GM12878 (cell line): ENCODE measurements at regions not wholly inside any gene's neighbourhood (a gene's known extent, or its start where the extent isn't known, plus 50 kb on each side); places are given as distances from the start of the nearest gene placed in this dataset.

Experiments used
- ATAC-seq: fragments of 200-7000 bp; cut with Tn5 transposase; 3 replicates; pipeline ENCODE4 v1.9.1; 2020; ENCODE audit warnings: mild to moderate bottlenecking, moderate library complexity
- BruUV-seq: library from RNA; stranded (reverse); fragments of 400-500 nt; replicated peaks from 2 replicates; lab custom pipeline; 2021; lab: Mats Ljungman, UMichigan
- CTCF ChIA-PET: fragments of 300-600 bp; sonication (Branson Sonifier 250); formaldehyde crosslinking; extraction: SDS; loops from one replicate; lab custom pipeline; 2021; ENCODE audit warnings: inconsistent platforms; lab: Yijun Ruan, JAX
- POLR2A ChIA-PET: fragments of 350-600 bp; formaldehyde crosslinking; extraction: SDS; loops from one replicate; lab custom pipeline; 2021; ENCODE audit warnings: inconsistent platforms; lab: Charles Lee
- RAD21 ChIA-PET: fragments of 300-600 bp; sonication (Branson Sonifier 250); formaldehyde crosslinking; loops from one replicate; lab custom pipeline; 2023; ENCODE audit warnings: antibody characterized with exemption; ENCODE audit not compliant: unreplicated experiment; lab: Charles Lee
- SMC1A ChIA-PET: fragments of 300-600 bp; sonication (Branson Sonifier 250); formaldehyde crosslinking; loops from one replicate; lab custom pipeline; 2023; ENCODE audit not compliant: unreplicated experiment, uncharacterized antibody; lab: Charles Lee
- DNase-seq: peaks from one replicate; pipeline ENCODE4 v3.0.0-alpha.2; 2011; ENCODE audit warnings: low read depth, low spot score
- FAIRE-seq: peaks from 3 replicates; lab custom pipeline; 2011; peaks lifted over from hg19 to GRCh38; lab: Jason Lieb, UNC
- H2AFZ ChIP-seq: 2 replicates; pipeline ENCODE4 v1.6.0; 2011; ENCODE audit warnings: low read depth, low read length, control low read depth; ENCODE audit not compliant: control insufficient read depth
- H3K27ac ChIP-seq: 2 replicates; pipeline ENCODE4 v1.5.1; 2011; ENCODE audit warnings: control low read depth; ENCODE audit not compliant: control insufficient read depth, insufficient read depth
- H3K27me3 ChIP-seq, 2 experiments: replicated peaks in 1 of 2; 2 replicates each; pipeline versions ENCODE4 v1.6.0 to v1.6.1; 2011; ENCODE audit warnings: low read length in 1 of 2; ENCODE audit not compliant: control insufficient read depth in 2 of 2, insufficient read depth in 2 of 2
- H3K36me3 ChIP-seq, 2 experiments: 2 replicates each; pipeline ENCODE4 v1.5.1; 2011; ENCODE audit warnings: low read length in 1 of 2; ENCODE audit not compliant: control insufficient read depth in 2 of 2, insufficient read depth in 2 of 2
- H3K4me1 ChIP-seq: 2 replicates; pipeline ENCODE4 v1.6.1; 2011; ENCODE audit warnings: mild to moderate bottlenecking, low read length, moderate library complexity, mixed read lengths; ENCODE audit not compliant: control insufficient read depth, insufficient read depth
- H3K4me2 ChIP-seq: 2 replicates; pipeline ENCODE4 v1.6.0; 2011; ENCODE audit warnings: control low read depth; ENCODE audit not compliant: control insufficient read depth, insufficient read depth
- H3K4me3 ChIP-seq: fragments of 200-600 bp; sonication (generic); 2 replicates; pipeline ENCODE4 v1.5.1; 2016
- H3K79me2 ChIP-seq: 2 replicates; pipeline ENCODE4 v1.6.0; 2011; ENCODE audit warnings: low read length; ENCODE audit not compliant: control insufficient read depth, insufficient read depth
- H3K9ac ChIP-seq: 2 replicates; pipeline ENCODE4 v1.8.0; 2011; ENCODE audit warnings: low read length, control low read depth, mixed read lengths; ENCODE audit not compliant: control insufficient read depth, insufficient read depth
- H3K9me3 ChIP-seq: replicated peaks from 3 replicates; pipeline ENCODE4 v1.5.1; 2011; ENCODE audit warnings: mild to moderate bottlenecking, low read length; ENCODE audit not compliant: control insufficient read depth, insufficient read depth
- H4K20me1 ChIP-seq: 2 replicates; pipeline ENCODE4 v1.6.0; 2011; ENCODE audit not compliant: control insufficient read depth, insufficient read depth
- ATF3 ChIP-seq: IDR thresholded peaks from 2 replicates; pipeline ENCODE4 v1.6.1; 2011; ENCODE audit warnings: low read depth, mild to moderate bottlenecking, low read length, moderate library complexity, borderline replicate concordance; ENCODE audit errors: extremely low read depth
- ATF7 ChIP-seq: fragments of 450-650 bp; IDR thresholded peaks from 2 replicates; pipeline ENCODE4 v1.6.1; 2016; ENCODE audit warnings: low read depth, mild to moderate bottlenecking
- BMI1 ChIP-seq: fragments of 450-650 bp; IDR thresholded peaks from 2 replicates; pipeline ENCODE4 v1.6.1; 2016; ENCODE audit warnings: mild to moderate bottlenecking, moderate library complexity, borderline replicate concordance
- CHD4 ChIP-seq: fragments of 200-600 bp; sonication (generic); IDR thresholded peaks from 2 replicates; pipeline ENCODE4 v1.6.1; 2016; ENCODE audit warnings: mild to moderate bottlenecking
- EP300 ChIP-seq, 2 experiments: fragments of 150-350 bp in 1 of 2; IDR thresholded peaks; 2 replicates each; pipeline ENCODE4 v1.6.1; 2011 to 2012; ENCODE audit warnings: low read depth in 2 of 2, low read length in 2 of 2, borderline replicate concordance in 1 of 2, improper control_type of control experiment in 1 of 2, inconsistent platforms in 1 of 2; ENCODE audit not compliant: control insufficient read depth in 1 of 2
- MXI1 ChIP-seq: fragments of 150-350 bp; IDR thresholded peaks from 2 replicates; pipeline ENCODE4 v1.6.1; 2011; ENCODE audit warnings: low read depth, mild to moderate bottlenecking, inconsistent platforms, low read length, improper control_type of control experiment
- MYC ChIP-seq: IDR thresholded peaks from 2 replicates; pipeline ENCODE4 v1.6.1; 2011; ENCODE audit warnings: mild to moderate bottlenecking, low read length, moderate library complexity, inconsistent platforms; ENCODE audit not compliant: insufficient read depth, insufficient replicate concordance, insufficient read length, severe bottlenecking
- POLR2AphosphoS2 ChIP-seq: IDR thresholded peaks from 2 replicates; pipeline ENCODE4 v1.6.1; 2011; ENCODE audit warnings: low read depth, mild to moderate bottlenecking, low read length, improper control_type of control experiment, moderate library complexity
- SIN3A ChIP-seq: IDR thresholded peaks from 2 replicates; pipeline ENCODE4 v1.6.1; 2012; ENCODE audit warnings: low read depth, low read length, improper control_type of control experiment
- SMAD1 ChIP-seq: fragments of 450-650 bp; IDR thresholded peaks from 2 replicates; pipeline ENCODE4 v1.6.1; 2018; ENCODE audit warnings: mild to moderate bottlenecking, low read depth; ENCODE audit not compliant: partially characterized antibody
- TCF3 ChIP-seq: IDR thresholded peaks from 2 replicates; pipeline ENCODE4 v1.6.1; 2012; ENCODE audit warnings: low read depth, mild to moderate bottlenecking, low read length, borderline replicate concordance; ENCODE audit not compliant: insufficient read depth
- YY1 ChIP-seq: IDR thresholded peaks from 2 replicates; pipeline ENCODE4 v1.6.1; 2011; ENCODE audit warnings: low read depth, mild to moderate bottlenecking, low read length
- ZNF24 ChIP-seq: fragments of 450-650 bp; IDR thresholded peaks from 2 replicates; pipeline ENCODE4 v1.6.1; 2017; ENCODE audit warnings: antibody characterized with exemption, mild to moderate bottlenecking
- ZNF384 ChIP-seq: IDR thresholded peaks from 2 replicates; pipeline ENCODE4 v1.6.1; 2012; ENCODE audit warnings: low read depth, mild to moderate bottlenecking, low read length, improper control_type of control experiment, borderline replicate concordance
- WGBS: methylation state at CpG from one replicate; pipeline ENCODE4 v1.1.6; 2016; ENCODE audit warnings: low lambda C conversion rate; ENCODE audit not compliant: insufficient replicate concordance, insufficient coverage; ENCODE audit errors: missing lambda C conversion rate; 5-methylcytosine and 5-hydroxymethylcytosine counted together
- in situ Hi-C: fragments of 300-500 bp; cut with MboI; formaldehyde crosslinking; loops from 9 replicates; pipeline ENCODE4 v1.14.3; 2018; ENCODE audit warnings: mixed read lengths
- intact Hi-C: fragments of 100-400 bp; cut with micrococcal nuclease; formaldehyde crosslinking; loops from one replicate; pipeline ENCODE4 v1.14.2; 2022; ENCODE audit not compliant: unreplicated experiment
- TF ChIP-seq, protein P1 (sequence below): fragments of 450-650 bp; IDR thresholded peaks from 2 replicates; pipeline ENCODE4 v1.6.1; 2016; ENCODE audit warnings: mild to moderate bottlenecking

- TF ChIP-seq TCF3 (no peak), SIN3A (no peak), CHD4 (no peak), ZNF384 (no peak), ZNF24 (no peak), SMAD1 (no peak), BMI1 (no peak)
- H3K4me1 ChIP-seq: no peaks in the 10 kb centered on the region
- in situ Hi-C loops: no loop called here
- H3K27ac ChIP-seq: no peak overlapping the region
- ATAC-seq (no peak), FAIRE-seq (no peak), DNase-seq (no peak)
- intact Hi-C loops: no loop called here
- ChIA-PET SMC1A (interaction anchor here (0.6 to 1.5 kb wide), 5 partner anchors 13 to 1277 kb away, joined by 3 to 4 read pairs (median 3); no protein-coding TSS in a partner anchor), CTCF (interaction anchor here (0.8 to 3.9 kb wide), 13 partner anchors 9 to 89 kb away, joined by 3 to 27 read pairs (median 4); no protein-coding TSS in a partner anchor), POLR2A (no interaction called here), RAD21 (interaction anchor here (1.3 kb wide), 1 partner anchor 37 kb away, joined by 3 read pairs; no protein-coding TSS in a partner anchor)
- no peak overlapping the region for H3K4me3 ChIP-seq
- H3K9ac ChIP-seq: no peak overlapping the region
- H3K9me3 ChIP-seq: no peaks in the 10 kb centered on the region
- peaks cover 3 to 6% of the 10 kb centered on the region in 2 experiments; a peak in 3 of 4 replicates for H3K27me3 ChIP-seq
- H3K79me2 ChIP-seq: no peaks in the 10 kb centered on the region
- no peak overlapping the region for H2AFZ ChIP-seq
- no peaks in the 10 kb centered on the region for H3K36me3 ChIP-seq
- no TSS peak for BruUV-seq
- H3K4me2 ChIP-seq: no peak overlapping the region
- H4K20me1 ChIP-seq: no peaks in the 10 kb centered on the region
- WGBS: 13% methylated on average over 2 of the region's 2 CpGs
Measured at GRCh38 chr14:106620368-106620767, 1094.0 kb downstream of the TMEM121 start.

DNA sequence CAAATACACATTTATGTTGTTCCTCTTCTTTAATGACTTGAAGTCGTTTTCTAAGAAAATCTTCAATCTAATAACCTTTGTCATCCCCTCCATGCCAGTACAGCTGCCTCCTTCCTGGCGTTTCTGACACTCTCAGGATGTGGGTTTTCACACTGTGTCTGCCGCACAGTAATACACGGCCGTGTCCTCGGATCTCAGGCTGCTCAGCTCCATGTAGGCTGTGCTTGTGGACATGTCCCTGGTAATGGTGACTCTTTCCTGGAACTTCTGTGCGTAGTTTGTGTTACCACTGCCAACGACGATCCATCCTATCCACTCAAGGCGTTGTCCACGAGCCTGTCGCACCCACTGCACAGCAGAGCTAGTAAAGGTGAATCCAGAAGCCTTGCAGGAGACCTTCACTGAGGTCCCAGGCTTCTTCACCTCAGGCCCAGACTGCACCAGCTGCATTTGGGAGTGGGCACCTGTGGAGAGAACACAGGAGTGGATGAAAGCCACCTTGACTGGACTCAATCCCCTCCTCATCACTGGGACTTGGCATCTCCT lies 1095.9 kb downstream of the TMEM121 start:
- Histone ChIP-seq H3K4me1 (no peaks in the 10 kb centered on the region), H3K36me3 (no peaks in the 10 kb centered on the region), H4K20me1 (no peaks in the 10 kb centered on the region), H3K9ac (no peak overlapping the region), H3K27me3 (peaks cover 3 to 6% of the 10 kb centered on the region in 2 experiments), H3K9me3 (no peaks in the 10 kb centered on the region), H3K27ac (no peak overlapping the region), H3K4me2 (no peak overlapping the region), H3K79me2 (no peaks in the 10 kb centered on the region), H3K4me3 (no peak overlapping the region), H2AFZ (no peak overlapping the region)
- CTCF ChIA-PET: interaction anchor here (0.6 to 2.5 kb wide), 8 partner anchors 13 to 205 kb away, joined by 3 to 16 read pairs (median 4); no protein-coding TSS in a partner anchor
- no TSS peak for BruUV-seq
- in situ Hi-C loops: no loop called here
- ATAC-seq (no peak), DNase-seq (no peak), FAIRE-seq (no peak)
- SMC1A ChIA-PET: interaction anchor here (1.0 to 1.3 kb wide), 2 partner anchors 15 to 34 kb away, joined by 3 read pairs; no protein-coding TSS in a partner anchor
- RAD21 ChIA-PET: no interaction called here
- POLR2A ChIA-PET: no interaction called here
- intact Hi-C loops: no loop called here
- 8% methylated on average over 12 of the region's 12 CpGs for WGBS
- no peak for TF ChIP-seq MXI1
- TF ChIP-seq ATF3: no peak
- TF ChIP-seq ATF7: no peak
- TF ChIP-seq YY1: no peak
- TF ChIP-seq, protein P1, sequence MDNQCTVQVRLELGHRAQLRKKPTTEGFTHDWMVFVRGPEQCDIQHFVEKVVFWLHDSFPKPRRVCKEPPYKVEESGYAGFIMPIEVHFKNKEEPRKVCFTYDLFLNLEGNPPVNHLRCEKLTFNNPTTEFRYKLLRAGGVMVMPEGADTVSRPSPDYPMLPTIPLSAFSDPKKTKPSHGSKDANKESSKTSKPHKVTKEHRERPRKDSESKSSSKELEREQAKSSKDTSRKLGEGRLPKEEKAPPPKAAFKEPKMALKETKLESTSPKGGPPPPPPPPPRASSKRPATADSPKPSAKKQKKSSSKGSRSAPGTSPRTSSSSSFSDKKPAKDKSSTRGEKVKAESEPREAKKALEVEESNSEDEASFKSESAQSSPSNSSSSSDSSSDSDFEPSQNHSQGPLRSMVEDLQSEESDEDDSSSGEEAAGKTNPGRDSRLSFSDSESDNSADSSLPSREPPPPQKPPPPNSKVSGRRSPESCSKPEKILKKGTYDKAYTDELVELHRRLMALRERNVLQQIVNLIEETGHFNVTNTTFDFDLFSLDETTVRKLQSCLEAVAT: no peak
- TF ChIP-seq MYC: no peak
- TF ChIP-seq POLR2AphosphoS2: no peak
- no peak for TF ChIP-seq EP300 (IDR thresholded peaks at IDR 0.05; ENCODE audit: borderline replicate concordance in 1 of 2, control insufficient read depth in 1 of 2, low read depth in 2 of 2, low read length in 2 of 2)
